NCI-H1930 (cell line): ENCODE measurements at regions not wholly inside any gene's neighbourhood (a gene's known extent, or its start where the extent isn't known, plus 50 kb on each side); places are given as distances from the start of the nearest gene placed in this dataset.

Experiments
- DNase-seq, 2 experiments: peaks; one replicate each; lab custom pipeline; 2025; lab: John Stamatoyannopoulos, UW

DNA sequence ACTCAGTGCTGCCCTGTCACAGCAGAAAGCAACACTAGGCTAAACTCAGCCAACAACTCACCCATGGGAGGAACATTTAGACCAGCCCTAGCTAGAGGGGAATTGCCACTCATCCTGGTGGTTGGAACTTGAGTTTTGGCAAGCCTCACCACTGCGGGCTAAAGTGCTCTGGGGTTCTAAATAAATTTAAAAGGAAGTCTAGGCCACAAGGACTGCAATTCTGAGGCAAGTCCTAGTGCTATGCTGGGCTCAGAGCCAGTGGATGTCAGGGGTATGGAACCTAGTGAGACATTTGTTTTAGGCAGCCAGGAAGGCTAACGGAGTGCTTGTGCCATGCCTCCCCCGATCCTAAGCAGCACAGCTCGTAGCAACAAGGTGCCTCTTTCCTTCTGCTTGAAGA lies 78.0 kb downstream of the RGS13 start:
- DNase-seq, result no peak

- DNase-seq, result no peak
Measured at GRCh38 chr1:192724670-192725069, 84.2 kb upstream of the RGS2 start.

GRCh38 chr1:192726820-192727504 lies 81.9 kb upstream of the RGS2 start:
- no peak for DNase-seq

- DNase-seq, result no peak
Measured at GRCh38 chr1:192729500-192729899, 79.3 kb upstream of the RGS2 start.

GRCh38 chr1:192730198-192730597 lies 78.6 kb upstream of the RGS2 start:
- no peak for DNase-seq

DNA sequence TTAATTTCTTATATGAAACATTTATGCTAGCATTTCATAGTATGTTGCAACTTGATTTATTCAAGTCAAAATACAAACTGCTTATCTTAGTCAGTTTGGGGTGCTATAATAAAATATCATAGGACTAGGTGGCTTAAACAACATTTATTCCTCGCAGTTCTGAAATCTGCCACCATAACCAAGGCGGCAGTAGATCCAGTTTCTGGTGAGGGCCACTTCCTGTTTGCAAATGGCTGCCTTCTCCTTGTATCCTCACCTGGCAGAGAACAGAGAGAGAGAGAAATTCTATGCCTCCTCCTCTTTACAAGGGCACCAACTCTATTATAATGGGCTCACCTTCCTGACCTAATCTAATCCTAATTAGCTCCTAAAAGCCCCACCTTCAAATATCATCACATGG lies 76.1 kb upstream of the RGS2 start:
- no peak for DNase-seq

- DNase-seq, result no peak
Measured at GRCh38 chr1:192735298-192735915, 73.4 kb upstream of the RGS2 start.

- DNase-seq, result no peak
Measured at GRCh38 chr1:192737306-192737705, 71.5 kb upstream of the RGS2 start.

GRCh38 chr1:192739476-192740184 lies 69.2 kb upstream of the RGS2 start:
- no peak for DNase-seq

DNA sequence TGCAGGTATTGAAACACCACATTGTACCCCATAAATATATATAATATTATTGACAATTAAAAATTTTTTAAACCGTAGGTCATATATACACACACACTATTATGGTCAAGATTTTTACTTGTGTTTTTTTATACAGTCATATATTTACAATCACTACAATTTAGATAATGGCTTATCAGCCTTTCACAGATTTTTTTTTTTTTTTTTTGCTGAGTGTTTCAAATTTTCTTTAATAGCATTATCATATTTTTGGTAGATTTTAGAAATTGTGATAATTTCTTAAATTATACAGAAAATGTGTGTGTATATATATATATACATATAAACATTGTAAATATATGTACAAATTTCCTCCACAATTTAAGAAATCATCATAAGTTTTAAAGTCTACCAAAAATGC lies 68.6 kb upstream of the RGS2 start:
- DNase-seq, result no peak

DNA sequence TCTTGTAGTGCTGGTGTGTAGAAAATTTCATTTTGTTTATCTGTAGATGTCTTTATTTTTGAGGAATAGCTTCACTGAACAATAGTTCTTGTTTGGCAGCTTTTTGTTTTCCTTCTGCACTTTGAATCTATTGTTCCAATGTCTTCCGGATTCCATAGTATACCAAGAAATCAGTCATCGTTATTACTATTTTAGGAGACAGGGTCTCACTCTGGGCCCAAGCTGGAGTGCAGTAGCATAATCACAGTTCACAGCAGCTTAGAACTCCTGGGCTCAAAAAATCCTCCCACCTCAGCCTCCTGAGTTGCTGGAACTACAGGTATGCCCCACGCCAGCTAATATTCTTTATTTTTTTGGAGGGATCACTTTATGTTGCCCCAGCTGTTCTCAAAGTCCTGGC lies 67.7 kb upstream of the RGS2 start:
- no peak for DNase-seq

DNA sequence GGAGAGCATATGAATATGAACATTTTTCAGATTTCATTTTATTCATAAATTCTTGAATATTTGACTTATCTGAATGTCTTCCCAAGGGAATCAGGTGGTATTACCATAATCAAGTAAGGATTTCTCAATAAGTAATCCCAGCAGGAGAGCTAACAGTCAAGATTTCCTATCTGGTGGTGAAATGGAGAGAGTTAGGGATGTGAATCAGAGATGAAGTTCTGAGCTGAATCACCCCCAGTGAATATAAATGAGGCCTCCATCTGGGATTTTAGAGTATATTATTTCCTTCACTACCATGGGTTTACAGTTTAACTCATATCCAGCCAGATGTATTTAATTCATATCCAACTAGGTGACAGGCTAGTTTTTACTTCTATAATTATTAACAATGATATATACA lies 61.5 kb upstream of the RGS2 start:
- DNase-seq, result no peak

DNA sequence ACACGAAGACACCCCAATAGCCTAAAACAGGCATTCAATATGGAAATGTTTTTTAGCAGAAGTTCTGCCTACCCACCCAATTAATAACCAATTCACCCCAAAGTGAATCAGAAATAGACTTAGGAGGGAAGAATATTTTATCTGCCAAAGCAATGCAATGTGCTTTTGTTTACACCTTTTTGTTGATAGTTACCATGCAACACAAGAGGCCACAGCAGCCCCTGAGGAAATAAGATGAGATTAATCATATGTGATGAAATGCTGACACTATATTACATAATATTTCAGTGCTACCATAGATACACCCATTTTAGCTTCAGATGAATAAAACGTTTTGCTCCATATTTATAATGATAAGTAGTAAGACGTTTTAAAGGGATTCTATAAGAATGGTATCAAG lies 60.9 kb upstream of the RGS2 start:
- no peak for DNase-seq

- DNase-seq, result peak in 1 of 2 experiments; percentile 46
Measured at GRCh38 chr1:192749349-192749748, 59.5 kb upstream of the RGS2 start.

GRCh38 chr1:192751260-192751659 lies 57.6 kb upstream of the RGS2 start:
- no peak for DNase-seq

DNA sequence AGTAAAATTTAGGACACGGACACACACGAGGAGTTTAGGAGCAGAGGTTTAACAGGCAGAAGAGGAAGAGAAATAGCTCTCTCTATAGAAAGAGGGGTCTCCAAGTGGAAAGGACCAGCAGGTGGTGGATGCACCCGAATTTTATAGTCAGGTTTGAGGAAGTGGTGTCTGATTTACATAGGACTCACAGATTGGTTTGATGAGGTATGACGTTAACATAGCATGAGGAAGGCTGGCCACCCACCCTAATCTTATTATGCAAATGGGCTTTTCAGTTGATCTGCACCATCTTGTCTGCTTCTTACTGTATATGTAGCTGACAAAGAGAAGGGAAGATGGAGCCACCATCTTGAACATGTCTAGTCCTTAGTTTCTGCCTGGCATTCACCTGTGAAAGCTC lies 52.5 kb upstream of the RGS2 start:
- DNase-seq, result no peak

DNA sequence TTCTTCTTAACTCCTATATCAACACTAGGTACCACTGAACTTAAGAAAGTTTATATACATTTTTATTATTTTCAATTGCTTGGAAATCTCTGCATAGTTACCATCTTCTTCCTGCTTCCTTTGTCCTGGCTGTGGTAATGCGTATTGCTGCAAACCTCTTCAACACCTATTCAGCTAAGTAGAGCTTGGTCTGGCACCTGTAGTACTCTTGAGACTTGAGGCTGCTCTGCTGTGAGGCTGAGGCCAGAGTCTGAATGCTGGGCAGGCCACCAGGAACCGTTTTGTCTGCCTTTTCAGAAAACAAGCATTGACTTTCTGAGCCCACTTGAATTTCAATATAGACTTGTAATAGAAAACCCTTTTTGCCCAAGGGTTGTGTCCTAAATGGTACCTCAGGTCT lies 52.0 kb upstream of the RGS2 start:
- no peak for DNase-seq

DNA sequence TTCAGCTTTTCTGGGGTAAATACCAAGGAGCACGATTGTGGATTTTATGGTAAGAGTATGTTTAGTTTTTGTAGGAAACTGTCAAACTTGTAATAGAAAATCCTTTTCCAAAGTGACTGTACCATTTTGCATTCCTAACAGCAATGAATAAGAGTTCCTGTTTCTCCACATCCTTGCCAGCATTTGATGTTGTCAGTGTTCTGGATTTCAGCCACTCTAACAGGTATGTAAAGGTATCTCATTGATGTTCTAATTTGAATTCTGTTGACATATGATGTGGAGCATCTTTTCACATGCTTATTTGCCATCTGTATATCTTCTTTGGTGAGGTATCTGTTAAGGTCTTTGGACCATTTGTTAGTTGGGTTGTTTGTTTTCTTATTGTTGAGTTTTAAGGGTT lies 50.3 kb upstream of the RGS2 start:
- no peak for DNase-seq
